HepG2 (cell line): ENCODE measurements at regions not wholly inside any gene's neighbourhood (a gene's known extent, or its start where the extent isn't known, plus 50 kb on each side); places are given as distances from the start of the nearest gene placed in this dataset.

Experiments used
- ATAC-seq: fragments of 200-7000 bp; cut with Tn5 transposase; 3 replicates; pipeline ENCODE4 v1.9.1; 2020; ENCODE audit warnings: mild to moderate bottlenecking, moderate library complexity
- BruUV-seq: library from RNA; stranded (reverse); fragments of 400-500 nt; replicated peaks from 2 replicates; lab custom pipeline; 2021; lab: Mats Ljungman, UMichigan
- CTCF ChIA-PET: fragments of 300-600 bp; formaldehyde crosslinking; extraction: SDS; loops from one replicate; lab custom pipeline; 2021; ENCODE audit warnings: low total read pairs, inconsistent platforms, low intra/inter-chr PET ratio; lab: Yijun Ruan, JAX
- POLR2A ChIA-PET: fragments of 350-600 bp; sonication (Branson Sonifier 250); formaldehyde crosslinking; loops from one replicate; lab custom pipeline; 2020; ENCODE audit warnings: antibody characterized with exemption, inconsistent platforms; lab: Yijun Ruan, JAX
- DNase-seq: peaks from one replicate; pipeline ENCODE4 v3.0.0-alpha.2; 2015; ENCODE audit warnings: low spot score
- FAIRE-seq: peaks from 3 replicates; lab custom pipeline; 2011; peaks lifted over from hg19 to GRCh38; lab: Jason Lieb, UNC
- H2AFZ ChIP-seq: one replicate; pipeline ENCODE4 v1.6.1; 2011; ENCODE audit warnings: low read length, inconsistent platforms
- H3K27ac ChIP-seq: fragments of 300-600 bp; 3 replicates; pipeline ENCODE4 v1.8.0; 2011; ENCODE audit warnings: mixed run types, mild to moderate bottlenecking, mixed read lengths, low read length, inconsistent platforms; ENCODE audit not compliant: insufficient read depth; ENCODE audit errors: extremely low read length
- H3K27me3 ChIP-seq, 2 experiments: fragments of 200-600 bp in 1 of 2; 2 replicates in 1 of 2; 3 replicates in 1 of 2; pipeline versions ENCODE4 v1.6.0 to v1.8.0; 2011; ENCODE audit warnings: low read length in 2 of 2, mild to moderate bottlenecking in 2 of 2, moderate library complexity in 2 of 2, inconsistent platforms in 1 of 2; ENCODE audit not compliant: insufficient read depth in 2 of 2, control insufficient read depth in 1 of 2
- H3K36me3 ChIP-seq, 2 experiments: fragments of 200-600 bp in 1 of 2; replicated peaks in 1 of 2; 2 replicates in 1 of 2; 3 replicates in 1 of 2; pipeline versions ENCODE4 v1.5.1 to v1.8.0; 2011; ENCODE audit warnings: low read length in 2 of 2, inconsistent platforms in 1 of 2; ENCODE audit not compliant: insufficient read depth in 2 of 2, control insufficient read depth in 1 of 2
- H3K4me1 ChIP-seq: 2 replicates; pipeline ENCODE4 v1.5.1; 2012; ENCODE audit warnings: low read length, inconsistent platforms; ENCODE audit not compliant: insufficient read depth
- H3K4me2 ChIP-seq: 2 replicates; pipeline ENCODE4 v1.6.0; 2011; ENCODE audit warnings: low read depth, low read length, inconsistent platforms
- H3K4me3 ChIP-seq, 3 experiments: fragments of 200-600 bp in 1 of 3; sonication (generic), shearing (Covaris generic) in 1 of 3; replicated peaks in 1 of 3; 2 replicates each; pipeline ENCODE4 v1.5.1; 2011 to 2016; ENCODE audit warnings: low read length in 3 of 3, inconsistent platforms in 2 of 3, low read depth in 2 of 3, mild to moderate bottlenecking in 2 of 3, control low read depth in 1 of 3, mixed read lengths in 1 of 3; ENCODE audit not compliant: insufficient read depth in 1 of 3
- H3K79me2 ChIP-seq: one replicate; pipeline ENCODE4 v1.6.1; 2011; ENCODE audit warnings: low read length, inconsistent platforms; ENCODE audit not compliant: insufficient read depth
- H3K9ac ChIP-seq: 2 replicates; pipeline ENCODE4 v1.6.0; 2011; ENCODE audit warnings: mild to moderate bottlenecking, low read depth, low read length, inconsistent platforms; ENCODE audit not compliant: insufficient read depth
- H3K9me3 ChIP-seq: 2 replicates; pipeline ENCODE4 v1.5.1; 2012; ENCODE audit warnings: mild to moderate bottlenecking, low read length
- H4K20me1 ChIP-seq: 2 replicates; pipeline ENCODE4 v1.6.0; 2011; ENCODE audit warnings: inconsistent platforms, mild to moderate bottlenecking, low read length, moderate library complexity; ENCODE audit not compliant: insufficient read depth
- AHR ChIP-seq: IDR thresholded peaks from 2 replicates; pipeline ENCODE4 v1.6.1; 2018; ENCODE audit warnings: missing genetic modification reagents, missing compliant biosample characterization
- ELF1 ChIP-seq: sonication (generic); formaldehyde crosslinking; IDR thresholded peaks from 2 replicates; pipeline ENCODE4 v1.4.0; 2020; ENCODE audit warnings: missing genetic modification reagents
- KDM5A ChIP-seq: fragments of 200-600 bp; sonication (generic); IDR thresholded peaks from 2 replicates; pipeline ENCODE4 v1.7.0; 2018; ENCODE audit warnings: antibody characterized with exemption, mild to moderate bottlenecking, low read length, borderline replicate concordance
- KLF15 ChIP-seq: sonication (generic); formaldehyde crosslinking; IDR thresholded peaks from 2 replicates; pipeline ENCODE4 v1.8.1; 2023; ENCODE audit warnings: borderline replicate concordance, mild to moderate bottlenecking, inconsistent platforms, missing genetic modification reagents, mixed read lengths
- MED13 ChIP-seq: sonication (generic); formaldehyde crosslinking; IDR thresholded peaks from 2 replicates; pipeline ENCODE4 v1.5.0; 2020; ENCODE audit warnings: missing genetic modification reagents
- MLLT10 ChIP-seq: sonication (generic); formaldehyde crosslinking; IDR thresholded peaks from 2 replicates; pipeline ENCODE4 v1.4.0; 2020; ENCODE audit warnings: missing genetic modification reagents
- MTERF4 ChIP-seq: sonication (generic); formaldehyde crosslinking; IDR thresholded peaks from 2 replicates; pipeline ENCODE4 v1.8.0; 2023; ENCODE audit warnings: mild to moderate bottlenecking, missing genetic modification reagents
- PAXIP1 ChIP-seq: sonication (generic); formaldehyde crosslinking; conservative IDR thresholded peaks from 2 replicates; pipeline ENCODE4 v1.4.0; 2020; ENCODE audit warnings: mild to moderate bottlenecking, missing genetic modification reagents, moderate library complexity
- PRMT3 ChIP-seq: sonication (generic); formaldehyde crosslinking; IDR thresholded peaks from 2 replicates; pipeline ENCODE4 v1.8.1; 2022; ENCODE audit warnings: low read depth, mild to moderate bottlenecking, moderate library complexity, missing genetic modification reagents, borderline replicate concordance
- RERE ChIP-seq: IDR thresholded peaks from 2 replicates; pipeline ENCODE4 v1.6.1; 2016; ENCODE audit warnings: low read depth, missing genetic modification reagents, missing compliant biosample characterization
- ZNF232 ChIP-seq: sonication (generic); formaldehyde crosslinking; IDR thresholded peaks from 2 replicates; pipeline ENCODE4 v1.4.0; 2020; ENCODE audit warnings: missing genetic modification reagents, borderline replicate concordance
- ZNF30 ChIP-seq: sonication (generic); formaldehyde crosslinking; IDR thresholded peaks from 2 replicates; pipeline ENCODE4 v1.5.0; 2020; ENCODE audit warnings: mild to moderate bottlenecking, missing genetic modification reagents
- ZNF335 ChIP-seq: sonication (generic); formaldehyde crosslinking; IDR thresholded peaks from 2 replicates; pipeline ENCODE4 v1.4.0; 2020; ENCODE audit warnings: missing genetic modification reagents
- ZNF766 ChIP-seq: sonication (generic); formaldehyde crosslinking; IDR thresholded peaks from 2 replicates; pipeline ENCODE4 v1.5.0; 2020; ENCODE audit warnings: missing genetic modification reagents, borderline replicate concordance
- WGBS: methylation state at CpG from one replicate; pipeline ENCODE4 v1.1.6; 2017; ENCODE audit warnings: low lambda C conversion rate; 5-methylcytosine and 5-hydroxymethylcytosine counted together
- in situ Hi-C: cut with HindIII; loops from 2 replicates; pipeline ENCODE4 v1.10.0; 2017; ENCODE audit warnings: low pct_unique_long_range_greater_than_20kb; ENCODE audit not compliant: extremely low pct_ligation_motif_present
- intact Hi-C: fragments of 100-400 bp; cut with micrococcal nuclease; formaldehyde crosslinking; loops from one replicate; pipeline ENCODE4 v1.10.0; 2022; ENCODE audit not compliant: unreplicated experiment

GRCh38 chr16:63530208-63530607 lies 1494.0 kb upstream of the CDH8 start:
- Histone ChIP-seq H3K36me3 (no peaks in the 10 kb centered on the region), H3K9ac (no peak overlapping the region), H3K9me3 (peaks cover 36% of the 10 kb centered on the region), H3K4me2 (no peak overlapping the region), H3K27me3 (no peaks in the 10 kb centered on the region), H3K4me1 (no peaks in the 10 kb centered on the region), H3K79me2 (no peaks in the 10 kb centered on the region), H4K20me1 (no peaks in the 10 kb centered on the region), H3K4me3 (no peak overlapping the region), H2AFZ (no peak overlapping the region), H3K27ac (no peak overlapping the region)
- intact Hi-C loops (no loop called here), in situ Hi-C loops (no loop called here)
- no peak for DNase-seq
- CTCF ChIA-PET: no interaction called here
- no TSS peak for BruUV-seq
- POLR2A ChIA-PET: no interaction called here
- no peak for ATAC-seq
- WGBS: 2% methylated on average over 2 of the region's 2 CpGs
- no peak for TF ChIP-seq MED13
- TF ChIP-seq PRMT3 (CRISPR knock-in tag): no peak
- TF ChIP-seq ZNF766 (CRISPR knock-in tag): no peak
- TF ChIP-seq ZNF30: no peak
- no peak for TF ChIP-seq AHR (CRISPR knock-in tag)
- no peak for TF ChIP-seq KDM5A
- TF ChIP-seq MLLT10 (CRISPR knock-in tag): no peak
- TF ChIP-seq ELF1 (CRISPR knock-in tag): no peak
- TF ChIP-seq ZNF232 (CRISPR knock-in tag): no peak
- no peak for TF ChIP-seq MTERF4 (CRISPR knock-in tag)
- TF ChIP-seq ZNF335: no peak
- no peak for TF ChIP-seq KLF15
- TF ChIP-seq RERE (CRISPR knock-in tag): no peak
- TF ChIP-seq PAXIP1 (CRISPR knock-in tag): no peak
- FAIRE-seq: no peak
